ENCODE measurements at regions not wholly inside any gene's neighbourhood (a gene's known extent, or its start where the extent isn't known, plus 50 kb on each side); places are given as distances from the start of the nearest gene placed in this dataset.

DNA sequence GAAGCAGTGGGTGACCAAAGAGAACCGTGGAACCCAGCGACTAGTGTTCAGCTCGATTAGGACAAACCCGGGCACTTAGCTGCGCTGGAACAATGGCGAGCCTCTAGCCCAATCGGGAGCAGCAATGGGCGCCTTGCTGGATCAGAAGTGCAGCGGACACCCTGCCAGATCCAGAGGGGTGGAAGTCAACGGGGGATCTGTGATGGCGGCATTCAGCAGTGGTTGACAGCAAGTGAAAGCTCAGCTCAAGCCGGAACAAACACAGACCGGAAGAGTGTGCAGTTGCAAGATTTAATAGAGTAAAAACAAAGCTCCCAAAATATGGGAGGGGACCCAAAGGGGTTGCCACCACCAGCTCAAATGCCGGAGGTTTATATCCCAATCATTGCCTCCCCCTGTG, 478.7 kb upstream of the REG3G start (continued):
- TF ChIP-seq, protein P1, sequence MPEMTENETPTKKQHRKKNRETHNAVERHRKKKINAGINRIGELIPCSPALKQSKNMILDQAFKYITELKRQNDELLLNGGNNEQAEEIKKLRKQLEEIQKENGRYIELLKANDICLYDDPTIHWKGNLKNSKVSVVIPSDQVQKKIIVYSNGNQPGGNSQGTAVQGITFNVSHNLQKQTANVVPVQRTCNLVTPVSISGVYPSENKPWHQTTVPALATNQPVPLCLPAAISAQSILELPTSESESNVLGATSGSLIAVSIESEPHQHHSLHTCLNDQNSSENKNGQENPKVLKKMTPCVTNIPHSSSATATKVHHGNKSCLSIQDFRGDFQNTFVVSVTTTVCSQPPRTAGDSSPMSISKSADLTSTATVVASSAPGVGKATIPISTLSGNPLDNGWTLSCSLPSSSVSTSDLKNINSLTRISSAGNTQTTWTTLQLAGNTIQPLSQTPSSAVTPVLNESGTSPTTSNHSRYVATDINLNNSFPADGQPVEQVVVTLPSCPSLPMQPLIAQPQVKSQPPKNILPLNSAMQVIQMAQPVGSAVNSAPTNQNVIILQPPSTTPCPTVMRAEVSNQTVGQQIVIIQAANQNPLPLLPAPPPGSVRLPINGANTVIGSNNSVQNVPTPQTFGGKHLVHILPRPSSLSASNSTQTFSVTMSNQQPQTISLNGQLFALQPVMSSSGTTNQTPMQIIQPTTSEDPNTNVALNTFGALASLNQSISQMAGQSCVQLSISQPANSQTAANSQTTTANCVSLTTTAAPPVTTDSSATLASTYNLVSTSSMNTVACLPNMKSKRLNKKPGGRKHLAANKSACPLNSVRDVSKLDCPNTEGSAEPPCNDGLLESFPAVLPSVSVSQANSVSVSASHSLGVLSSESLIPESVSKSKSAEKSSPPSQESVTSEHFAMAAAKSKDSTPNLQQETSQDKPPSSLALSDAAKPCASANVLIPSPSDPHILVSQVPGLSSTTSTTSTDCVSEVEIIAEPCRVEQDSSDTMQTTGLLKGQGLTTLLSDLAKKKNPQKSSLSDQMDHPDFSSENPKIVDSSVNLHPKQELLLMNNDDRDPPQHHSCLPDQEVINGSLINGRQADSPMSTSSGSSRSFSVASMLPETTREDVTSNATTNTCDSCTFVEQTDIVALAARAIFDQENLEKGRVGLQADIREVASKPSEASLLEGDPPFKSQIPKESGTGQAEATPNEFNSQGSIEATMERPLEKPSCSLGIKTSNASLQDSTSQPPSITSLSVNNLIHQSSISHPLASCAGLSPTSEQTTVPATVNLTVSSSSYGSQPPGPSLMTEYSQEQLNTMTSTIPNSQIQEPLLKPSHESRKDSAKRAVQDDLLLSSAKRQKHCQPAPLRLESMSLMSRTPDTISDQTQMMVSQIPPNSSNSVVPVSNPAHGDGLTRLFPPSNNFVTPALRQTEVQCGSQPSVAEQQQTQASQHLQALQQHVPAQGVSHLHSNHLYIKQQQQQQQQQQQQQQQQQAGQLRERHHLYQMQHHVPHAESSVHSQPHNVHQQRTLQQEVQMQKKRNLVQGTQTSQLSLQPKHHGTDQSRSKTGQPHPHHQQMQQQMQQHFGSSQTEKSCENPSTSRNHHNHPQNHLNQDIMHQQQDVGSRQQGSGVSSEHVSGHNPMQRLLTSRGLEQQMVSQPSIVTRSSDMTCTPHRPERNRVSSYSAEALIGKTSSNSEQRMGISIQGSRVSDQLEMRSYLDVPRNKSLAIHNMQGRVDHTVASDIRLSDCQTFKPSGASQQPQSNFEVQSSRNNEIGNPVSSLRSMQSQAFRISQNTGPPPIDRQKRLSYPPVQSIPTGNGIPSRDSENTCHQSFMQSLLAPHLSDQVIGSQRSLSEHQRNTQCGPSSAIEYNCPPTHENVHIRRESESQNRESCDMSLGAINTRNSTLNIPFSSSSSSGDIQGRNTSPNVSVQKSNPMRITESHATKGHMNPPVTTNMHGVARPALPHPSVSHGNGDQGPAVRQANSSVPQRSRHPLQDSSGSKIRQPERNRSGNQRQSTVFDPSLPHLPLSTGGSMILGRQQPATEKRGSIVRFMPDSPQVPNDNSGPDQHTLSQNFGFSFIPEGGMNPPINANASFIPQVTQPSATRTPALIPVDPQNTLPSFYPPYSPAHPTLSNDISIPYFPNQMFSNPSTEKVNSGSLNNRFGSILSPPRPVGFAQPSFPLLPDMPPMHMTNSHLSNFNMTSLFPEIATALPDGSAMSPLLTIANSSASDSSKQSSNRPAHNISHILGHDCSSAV (CRISPR knock-in tag; IDR thresholded peaks at IDR 0.05; ENCODE audit: borderline replicate concordance), result no peak
- no peak for TF ChIP-seq ZNF138 (CRISPR knock-in tag; IDR thresholded peaks at IDR 0.05; ENCODE audit: low read depth)
- TF ChIP-seq, protein P2, sequence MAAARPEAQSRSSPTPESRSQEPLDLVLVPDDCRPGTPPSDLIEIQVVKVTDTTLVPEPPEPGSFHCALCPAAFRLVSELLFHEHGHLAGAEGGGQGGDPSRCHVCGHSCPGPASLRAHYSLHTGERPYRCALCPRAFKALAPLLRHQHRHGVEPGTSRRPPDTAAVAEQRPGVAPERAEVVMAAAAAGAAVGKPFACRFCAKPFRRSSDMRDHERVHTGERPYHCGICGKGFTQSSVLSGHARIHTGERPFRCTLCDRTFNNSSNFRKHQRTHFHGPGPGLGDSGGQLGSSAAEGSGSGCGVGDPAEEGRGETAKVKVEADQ (CRISPR knock-in tag; IDR thresholded peaks at IDR 0.05; ENCODE audit: borderline replicate concordance), result no peak
- TF ChIP-seq YY1 (IDR thresholded peaks at IDR 0.05; ENCODE audit: insufficient read depth, insufficient replicate concordance, low read depth, low read length), result peak; percentile 84
- TF ChIP-seq, protein P3, sequence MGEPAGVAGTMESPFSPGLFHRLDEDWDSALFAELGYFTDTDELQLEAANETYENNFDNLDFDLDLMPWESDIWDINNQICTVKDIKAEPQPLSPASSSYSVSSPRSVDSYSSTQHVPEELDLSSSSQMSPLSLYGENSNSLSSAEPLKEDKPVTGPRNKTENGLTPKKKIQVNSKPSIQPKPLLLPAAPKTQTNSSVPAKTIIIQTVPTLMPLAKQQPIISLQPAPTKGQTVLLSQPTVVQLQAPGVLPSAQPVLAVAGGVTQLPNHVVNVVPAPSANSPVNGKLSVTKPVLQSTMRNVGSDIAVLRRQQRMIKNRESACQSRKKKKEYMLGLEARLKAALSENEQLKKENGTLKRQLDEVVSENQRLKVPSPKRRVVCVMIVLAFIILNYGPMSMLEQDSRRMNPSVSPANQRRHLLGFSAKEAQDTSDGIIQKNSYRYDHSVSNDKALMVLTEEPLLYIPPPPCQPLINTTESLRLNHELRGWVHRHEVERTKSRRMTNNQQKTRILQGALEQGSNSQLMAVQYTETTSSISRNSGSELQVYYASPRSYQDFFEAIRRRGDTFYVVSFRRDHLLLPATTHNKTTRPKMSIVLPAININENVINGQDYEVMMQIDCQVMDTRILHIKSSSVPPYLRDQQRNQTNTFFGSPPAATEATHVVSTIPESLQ (CRISPR knock-in tag; conservative IDR thresholded peaks at IDR 0.05), result no peak
- no peak for TF ChIP-seq GZF1 (CRISPR knock-in tag; IDR thresholded peaks at IDR 0.05)
- no peak for TF ChIP-seq SNAPC2 (CRISPR knock-in tag; IDR thresholded peaks at IDR 0.05)
- TF ChIP-seq ZNF605 (CRISPR knock-in tag; IDR thresholded peaks at IDR 0.05), result peak; percentile 71; the same call in 1 of the 2 replicates
- TF ChIP-seq ZNF652 (CRISPR knock-in tag; IDR thresholded peaks at IDR 0.05; ENCODE audit: borderline replicate concordance, low read depth), result no peak
- TF ChIP-seq MYNN (CRISPR knock-in tag; IDR thresholded peaks at IDR 0.05; ENCODE audit: low read depth), result no peak
- no peak for TF ChIP-seq ZNF10 (CRISPR knock-in tag; IDR thresholded peaks at IDR 0.05; ENCODE audit: borderline replicate concordance, low read depth)
- TF ChIP-seq MLLT10 (CRISPR knock-in tag; IDR thresholded peaks at IDR 0.05), result no peak
- TF ChIP-seq ZNF441 (CRISPR knock-in tag; IDR thresholded peaks at IDR 0.05; ENCODE audit: borderline replicate concordance), result 0 out of 2 replicates have a peak, but pooled peaks have one; percentile 25
- TF ChIP-seq SMARCC2 (IDR thresholded peaks at IDR 0.05), result no peak
- no peak for TF ChIP-seq ZSCAN25 (CRISPR knock-in tag; IDR thresholded peaks at IDR 0.05)
- no peak for TF ChIP-seq ZNF7 (CRISPR knock-in tag; IDR thresholded peaks at IDR 0.05)
- no peak for TF ChIP-seq ZNF326 (CRISPR knock-in tag; IDR thresholded peaks at IDR 0.05; ENCODE audit: borderline replicate concordance)
- no peak for TF ChIP-seq ZNF670 (CRISPR knock-in tag; IDR thresholded peaks at IDR 0.05; ENCODE audit: borderline replicate concordance)
- TF ChIP-seq FOXA3 (CRISPR knock-in tag; IDR thresholded peaks at IDR 0.05), result no peak
- TF ChIP-seq NFIC (IDR thresholded peaks at IDR 0.05; ENCODE audit: low read length), result no peak
- TF ChIP-seq ZNF333 (CRISPR knock-in tag; IDR thresholded peaks at IDR 0.05; ENCODE audit: borderline replicate concordance), result no peak

Measured in HepG2 (cell line).